ENCODE measurements at regions not wholly inside any gene's neighbourhood (a gene's known extent, or its start where the extent isn't known, plus 50 kb on each side); places are given as distances from the start of the nearest gene placed in this dataset.

DNA sequence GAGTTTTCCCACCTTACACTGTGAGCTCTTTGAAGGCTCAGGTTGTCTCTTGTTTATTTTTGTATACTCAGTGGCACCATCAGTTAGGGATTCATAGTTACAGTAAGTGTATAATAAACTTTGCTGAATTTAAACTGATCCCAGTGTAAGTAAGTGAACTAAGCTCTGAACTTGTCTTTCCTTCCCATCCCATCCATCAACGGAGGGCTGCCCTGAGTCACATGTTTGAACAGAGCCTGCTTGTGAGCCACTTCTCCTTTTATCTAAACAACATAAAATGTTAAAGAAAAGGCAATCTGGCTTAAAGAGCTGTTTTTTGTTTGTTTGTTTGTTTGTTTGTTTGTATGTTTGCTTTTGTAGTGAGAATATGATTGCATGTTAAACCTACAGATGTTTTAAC lies 185.7 kb upstream of the MARCKS start:
- no peak for TF ChIP-seq FOXP2 (optimal IDR thresholded peaks at IDR 0.05; ENCODE audit: borderline replicate concordance, extremely low read depth, extremely low read length, insufficient read depth)
- no peak for TF ChIP-seq POLR2AphosphoS5 (IDR thresholded peaks at IDR 0.05; ENCODE audit: low read depth, low read length)
- TF ChIP-seq TAF1 (IDR thresholded peaks at IDR 0.05; ENCODE audit: borderline replicate concordance, insufficient read depth, low read length): no peak
